ENCODE measurements at regions not wholly inside any gene's neighbourhood (a gene's known extent, or its start where the extent isn't known, plus 50 kb on each side); places are given as distances from the start of the nearest gene placed in this dataset.
"Not testable (repeated sequence)": the region's sequence is repeated elsewhere in the genome, so short reads cannot be mapped to it uniquely, and the experiment has no call there.

DNA sequence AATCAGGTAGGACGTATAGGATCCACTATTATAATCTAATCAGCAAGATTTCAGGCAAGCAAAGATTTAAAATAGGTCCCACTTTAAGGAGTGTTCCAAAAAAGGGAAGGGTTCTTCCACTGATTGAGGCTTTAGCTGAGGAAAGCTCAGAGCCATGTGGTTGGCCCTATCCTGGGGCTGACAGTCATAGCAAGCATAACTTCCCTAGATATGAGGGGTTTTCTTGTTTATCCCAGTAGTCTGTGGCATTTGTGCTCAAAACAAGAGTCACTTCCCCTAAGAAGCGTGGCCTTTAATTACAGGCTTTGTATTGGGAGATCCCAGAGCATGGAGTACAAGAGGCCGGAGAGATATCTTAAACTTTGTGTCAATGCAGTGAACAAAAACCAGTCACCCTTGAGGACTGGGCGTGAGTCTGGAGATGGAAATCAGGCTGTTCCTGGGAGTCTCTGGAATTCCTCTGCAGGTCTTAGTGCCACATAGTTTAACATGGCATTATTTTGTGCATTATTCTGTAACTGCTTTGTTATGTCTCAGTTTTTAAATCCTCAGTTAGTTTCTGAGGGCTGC, 136.9 kb upstream of the FBXO11 start:
- no peak for DNase-seq
- intact Hi-C loops (cut with DNase I) = no loop called here

DNA sequence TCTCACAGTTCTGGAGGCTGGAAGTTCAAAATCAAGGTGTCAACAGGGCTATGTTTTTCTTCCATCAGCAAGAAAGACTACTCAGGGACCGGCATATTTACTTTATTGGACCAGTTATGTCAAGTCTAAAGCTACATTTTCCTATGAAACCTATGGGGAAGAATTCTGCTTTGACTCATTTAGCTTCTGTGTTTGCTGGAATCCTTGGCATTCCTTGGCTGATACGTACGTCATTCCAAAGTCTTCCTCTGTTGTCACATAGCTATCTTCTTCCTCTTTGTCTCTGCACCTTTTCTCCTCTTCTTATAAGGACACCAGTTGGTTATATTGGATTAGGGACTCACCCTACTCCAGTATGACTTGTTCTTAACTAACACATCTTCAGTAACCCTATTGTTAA, 137.4 kb upstream of the FBXO11 start:
- intact Hi-C loops (cut with DNase I) = no loop called here
- no peak for DNase-seq

DNA sequence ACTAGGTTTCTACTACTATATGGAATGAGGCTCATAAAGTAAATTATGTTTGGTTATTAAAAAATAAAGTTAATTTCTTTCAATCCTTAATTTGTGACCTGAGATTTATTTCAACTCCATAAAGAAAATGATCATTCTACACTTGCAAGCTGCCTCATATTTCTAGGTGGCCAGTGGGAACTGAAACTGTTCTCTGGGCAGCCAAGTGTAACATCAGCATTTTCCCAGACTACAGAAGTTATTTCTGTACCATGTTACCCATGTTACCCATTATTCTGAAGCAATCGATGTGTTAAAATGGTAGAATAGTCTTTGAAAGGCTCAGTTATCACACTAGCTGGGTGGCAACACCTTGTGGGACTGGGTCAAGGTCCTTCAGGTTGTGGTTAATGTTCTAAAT, 139.3 kb upstream of the FBXO11 start:
- intact Hi-C loops (cut with DNase I) = no loop called here
- DNase-seq = no peak

DNA sequence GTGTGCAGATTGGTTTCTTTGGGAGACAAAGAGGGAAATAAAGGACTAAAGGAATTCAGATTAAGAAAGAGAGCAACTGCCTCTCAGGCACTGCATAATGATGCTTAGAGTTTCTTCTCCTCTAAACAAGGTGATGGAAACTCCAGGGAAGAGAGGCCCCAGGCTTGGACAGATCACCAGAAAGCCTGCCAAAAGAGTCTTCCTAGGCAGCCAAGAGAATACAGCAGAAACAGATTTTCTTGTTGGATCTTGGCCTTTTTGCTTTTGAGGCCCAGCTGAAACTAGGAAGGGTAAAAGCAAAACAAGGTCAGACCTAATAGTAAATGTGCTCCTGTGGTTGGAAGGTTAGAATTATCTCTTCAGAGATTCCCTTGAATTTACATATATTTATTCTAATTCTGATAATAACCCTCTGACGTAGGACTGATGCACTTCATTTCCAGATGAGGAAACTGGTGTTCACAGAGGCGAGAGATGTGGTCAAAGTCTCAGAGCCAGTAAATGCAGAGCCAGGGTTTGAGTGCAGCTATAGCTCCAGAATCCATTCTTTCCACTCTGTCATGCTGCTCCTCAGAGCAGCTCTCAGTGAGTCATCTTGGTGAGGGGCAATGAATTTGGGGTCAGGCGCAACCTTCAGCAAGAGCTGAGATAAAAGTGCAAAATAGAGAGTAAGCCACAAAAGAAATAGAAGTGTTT, 142.3 kb upstream of the FBXO11 start:
- intact Hi-C loops (cut with DNase I) = no loop called here
- DNase-seq = no peak

DNA sequence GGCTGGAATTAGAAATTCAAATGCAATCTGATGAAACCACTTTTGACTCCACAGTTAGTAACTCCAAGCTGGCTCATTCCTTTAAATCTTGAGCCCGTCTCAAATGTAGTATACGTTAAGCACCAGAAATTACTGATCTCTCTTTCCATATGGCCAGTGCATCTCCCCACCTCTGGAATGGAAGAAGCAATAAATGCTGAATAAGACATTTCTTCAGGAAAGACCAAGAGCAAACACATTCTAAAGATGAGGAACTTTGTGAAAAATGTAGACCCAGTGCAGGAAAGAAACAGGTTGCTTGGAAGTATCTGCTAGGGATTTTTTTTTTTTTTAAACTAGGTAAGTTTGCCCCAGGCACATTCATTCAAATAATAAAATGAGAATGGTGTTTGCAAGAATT, 143.1 kb upstream of the FBXO11 start:
- intact Hi-C loops (cut with DNase I) = no loop called here
- no peak for DNase-seq

DNA sequence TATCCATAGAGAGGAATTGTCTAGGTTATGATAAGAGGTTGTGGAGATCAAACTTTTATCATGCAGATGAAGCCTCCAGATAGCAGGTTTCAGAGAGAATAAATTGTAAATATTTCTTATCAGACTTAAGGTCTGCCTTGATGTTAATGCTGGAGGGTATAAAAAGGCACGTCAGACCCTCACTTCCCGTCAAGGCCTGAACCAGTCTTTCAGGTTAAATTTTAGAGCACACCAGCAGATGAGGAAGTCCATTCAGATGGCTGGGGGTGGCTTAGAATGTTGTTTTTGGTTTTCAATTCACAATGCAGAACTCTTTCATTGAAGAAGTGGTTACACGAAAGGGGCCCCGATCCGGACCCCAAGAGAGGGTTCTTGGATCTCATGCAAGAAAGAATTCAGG, 144.4 kb upstream of the FBXO11 start:
- no peak for DNase-seq
- intact Hi-C loops (cut with DNase I) = no loop called here

DNA sequence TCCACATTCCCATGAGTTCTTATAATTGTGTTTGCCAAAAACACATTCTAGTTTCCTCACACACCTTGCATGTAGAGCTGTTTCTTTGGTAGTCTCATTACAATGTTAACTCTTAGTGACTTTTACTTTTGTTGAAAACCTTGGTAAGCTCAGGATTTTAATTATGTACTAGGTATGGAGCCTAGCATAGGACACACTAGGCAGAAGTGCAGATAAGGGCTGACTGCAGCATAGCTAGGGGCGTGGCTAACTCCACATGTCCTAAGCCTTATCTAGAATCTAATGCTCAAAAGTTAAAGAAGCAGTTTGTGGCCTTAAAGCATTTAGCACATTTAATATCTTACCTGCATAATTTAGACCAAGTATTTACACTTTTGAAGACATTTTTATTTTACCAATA, 153.7 kb upstream of the FBXO11 start:
- intact Hi-C loops (cut with DNase I) = no loop called here
- DNase-seq = no peak

DNA sequence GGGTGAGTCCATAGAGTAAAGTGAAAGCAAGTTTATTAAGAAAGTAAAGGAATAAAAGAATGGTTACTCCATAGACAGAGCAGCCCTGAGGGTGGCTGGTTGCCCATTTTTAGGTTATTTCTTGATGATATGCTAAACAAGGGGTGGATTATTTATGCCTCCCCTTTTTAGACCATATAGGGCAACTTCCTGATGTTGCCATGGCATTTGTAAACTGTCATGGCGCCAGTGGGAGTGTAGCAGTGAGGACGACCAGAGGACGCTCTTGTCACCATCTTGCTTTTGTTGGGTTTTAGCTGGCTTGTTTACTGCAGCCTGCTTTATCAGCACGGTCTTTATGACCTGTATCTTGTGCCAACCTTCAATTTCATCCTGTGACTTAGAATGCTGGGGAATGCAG, 155.4 kb upstream of the FBXO11 start:
- intact Hi-C loops (cut with DNase I) = not testable (repeated sequence)

DNA sequence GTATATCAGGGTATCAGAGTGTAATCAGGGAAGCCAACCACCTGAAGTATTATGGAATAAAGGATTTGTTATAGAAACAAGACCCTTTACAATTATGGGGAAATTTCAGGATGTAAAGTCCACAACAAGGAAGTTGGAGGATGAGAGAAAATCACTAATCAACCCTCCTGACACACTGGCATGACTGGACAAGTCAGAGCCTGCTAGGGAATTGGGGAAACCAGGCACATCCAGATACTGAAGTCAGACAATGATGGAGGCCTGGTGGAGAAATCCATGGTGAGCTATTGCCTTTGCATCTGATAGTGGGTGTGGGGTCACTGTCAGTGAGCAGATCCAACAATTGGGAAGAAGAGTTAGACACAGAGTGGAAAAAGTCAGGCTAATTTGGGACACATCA, 158.8 kb upstream of the FBXO11 start:
- intact Hi-C loops (cut with DNase I) = no loop called here

More for the DNA sequence above, 155.4 kb upstream of the FBXO11 start:
- DNase-seq = not testable (repeated sequence)

DNA sequence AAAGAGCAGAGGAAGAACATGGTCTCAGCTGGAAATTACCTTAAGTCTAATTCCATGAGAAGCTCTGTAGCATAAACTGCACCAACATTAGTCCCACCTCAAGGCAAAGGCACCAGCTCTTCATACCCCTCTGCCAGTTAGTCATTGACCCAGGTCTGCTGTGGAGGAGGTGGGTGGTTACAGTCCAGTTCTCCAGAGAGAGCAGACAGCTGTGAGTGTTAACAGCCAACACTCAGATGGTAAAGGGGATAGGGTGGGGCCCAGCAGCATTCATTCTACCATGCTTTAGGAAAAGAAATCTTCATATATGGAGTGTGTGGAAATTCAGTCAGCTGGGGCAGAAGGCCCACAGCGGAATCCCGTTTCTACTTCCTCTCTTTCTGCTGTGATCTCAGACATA, 159.7 kb upstream of the FBXO11 start:
- DNase-seq = no peak
- intact Hi-C loops (cut with DNase I) = no loop called here

More for the DNA sequence above, 158.8 kb upstream of the FBXO11 start:
- DNase-seq = no peak

DNA sequence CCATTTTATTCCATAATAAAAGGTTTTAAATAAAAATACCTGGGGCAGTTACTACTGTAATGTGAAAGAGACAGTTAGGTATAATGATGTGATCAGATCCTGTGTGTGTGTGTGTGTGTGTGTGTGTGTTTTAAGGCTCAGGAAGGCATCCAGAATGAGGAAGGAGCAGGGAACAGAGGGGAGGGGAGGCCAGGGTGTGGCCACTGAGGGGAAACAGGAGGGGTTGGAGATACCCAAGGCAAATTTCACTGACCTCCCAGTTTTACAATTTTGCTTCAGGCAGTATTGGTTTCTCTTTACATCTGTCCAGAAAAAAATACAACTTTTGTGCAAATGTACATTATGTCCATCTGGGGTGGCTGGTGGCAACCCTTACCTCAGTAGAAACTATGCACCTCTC, 163.5 kb upstream of the FBXO11 start:
- intact Hi-C loops (cut with DNase I) = no loop called here
- no peak for DNase-seq

DNA sequence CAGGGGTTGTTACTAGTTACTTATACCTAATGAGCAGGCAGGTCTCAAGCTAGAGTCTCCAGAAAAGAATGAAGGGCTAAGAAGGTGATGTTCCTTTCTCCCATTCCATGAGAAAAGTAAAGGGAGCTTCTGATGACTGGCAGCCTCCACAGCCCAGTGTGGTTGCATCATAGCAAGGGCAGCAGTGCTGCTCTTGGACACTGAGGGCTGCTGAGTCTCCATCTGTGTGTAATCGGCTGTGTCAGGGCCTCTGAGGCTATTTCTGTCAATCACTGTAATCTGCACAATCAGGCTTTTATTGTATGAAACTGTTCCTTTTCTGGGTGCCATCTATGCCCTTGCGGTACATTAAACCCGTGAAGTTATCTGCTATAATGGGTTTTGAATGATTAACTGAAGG, 164.1 kb upstream of the FBXO11 start:
- DNase-seq = peak in 2 of 10 donors; percentile 17 to 80
- intact Hi-C loops (cut with DNase I) = no loop called here

DNA sequence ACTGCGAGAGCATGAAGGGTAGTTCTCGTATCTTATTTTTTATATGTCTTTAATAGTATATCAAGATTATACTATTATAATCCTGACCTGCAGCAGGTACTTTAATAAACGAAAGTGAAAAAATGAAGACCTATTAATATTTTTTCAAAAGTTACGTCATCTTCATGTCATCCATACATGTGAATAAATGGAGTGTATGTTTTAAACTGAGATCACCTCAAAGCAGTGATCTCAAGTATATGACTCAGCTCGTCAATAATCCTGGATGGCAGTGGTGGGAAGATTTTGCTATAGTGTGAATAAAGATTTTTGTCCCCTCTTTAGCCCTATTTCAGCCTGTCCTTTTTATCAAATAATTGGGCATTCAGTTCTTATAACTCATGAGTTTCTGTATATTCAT, 166.3 kb upstream of the FBXO11 start:
- DNase-seq = no peak
- intact Hi-C loops (cut with DNase I) = no loop called here

DNA sequence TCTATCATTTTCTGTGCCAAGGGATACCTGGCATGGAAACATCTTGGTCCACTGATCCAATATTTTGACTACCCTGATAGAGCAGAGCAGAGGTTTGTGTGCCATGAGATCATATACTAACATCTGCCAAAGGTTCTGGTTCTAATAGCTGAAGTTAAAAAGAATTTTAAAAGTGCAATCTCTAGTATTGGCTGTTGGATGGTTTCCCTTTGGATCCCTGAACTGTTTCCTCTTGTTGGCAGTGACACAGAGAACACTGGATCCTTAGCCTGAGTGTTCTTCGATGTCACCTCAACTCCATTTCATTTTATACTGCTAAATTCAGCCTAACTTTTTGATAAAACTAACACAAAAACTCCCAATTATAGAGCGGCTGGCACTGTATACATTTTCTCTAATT, 169.3 kb upstream of the FBXO11 start:
- no peak for DNase-seq
- intact Hi-C loops (cut with DNase I) = no loop called here

DNA sequence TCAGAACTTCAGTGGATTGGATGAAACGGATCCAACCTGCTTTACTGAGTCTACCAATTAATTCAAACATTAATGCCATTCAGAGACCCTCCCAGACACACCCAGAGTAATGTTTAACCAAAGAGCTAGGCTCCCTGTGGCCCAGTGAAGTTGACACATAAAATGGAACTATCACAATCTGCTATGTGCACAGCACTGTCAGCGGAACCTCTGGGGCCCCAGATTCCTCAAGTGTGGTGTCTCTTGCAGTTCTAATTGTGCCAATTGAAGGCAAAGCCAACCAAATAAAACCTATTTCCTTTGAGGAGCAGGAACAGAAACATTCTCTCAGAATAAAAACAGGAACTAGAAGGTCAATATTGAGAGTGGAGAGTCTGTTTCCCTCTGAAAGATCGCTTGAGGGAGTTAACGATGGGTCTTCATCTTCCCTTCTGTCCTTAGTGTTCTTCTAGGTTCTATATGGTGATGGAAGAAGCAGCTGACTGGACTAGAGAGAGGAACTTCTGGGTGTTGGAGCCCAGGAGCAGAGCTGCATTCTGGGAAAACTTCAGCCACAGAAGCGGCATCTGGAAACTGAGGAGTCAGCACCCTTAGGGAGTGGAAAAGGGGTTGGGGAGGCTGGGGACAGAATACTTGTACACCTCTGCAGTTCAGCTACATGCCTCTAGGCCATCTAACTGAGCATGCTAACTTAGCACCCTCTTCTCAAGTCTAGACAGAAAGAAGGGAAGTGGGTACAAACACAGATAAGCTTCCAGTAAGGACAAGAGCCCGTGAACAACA, 174.4 kb upstream of the FBXO11 start:
- intact Hi-C loops (cut with DNase I) = no loop called here
- DNase-seq = peak in 1 of 10 donors; percentile 71

DNA sequence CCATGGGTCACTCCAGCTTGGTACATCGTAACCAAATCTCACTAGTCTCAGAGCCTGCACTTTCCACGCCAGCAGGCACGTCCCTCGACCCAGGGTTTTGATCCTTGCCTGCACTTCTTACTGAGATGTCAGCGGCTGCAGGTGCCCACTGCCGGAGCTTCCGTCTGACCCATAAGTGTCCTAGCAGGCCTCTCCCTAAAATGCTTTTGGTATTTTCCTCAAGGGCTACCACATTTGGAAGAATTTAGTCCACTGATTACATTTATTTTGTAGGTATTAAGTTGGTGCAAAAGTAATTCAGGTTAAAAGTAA, 175.0 kb upstream of the FBXO11 start:
- intact Hi-C loops (cut with DNase I) = no loop called here
- peak in 1 of 10 donors; percentile 65 for DNase-seq

DNA sequence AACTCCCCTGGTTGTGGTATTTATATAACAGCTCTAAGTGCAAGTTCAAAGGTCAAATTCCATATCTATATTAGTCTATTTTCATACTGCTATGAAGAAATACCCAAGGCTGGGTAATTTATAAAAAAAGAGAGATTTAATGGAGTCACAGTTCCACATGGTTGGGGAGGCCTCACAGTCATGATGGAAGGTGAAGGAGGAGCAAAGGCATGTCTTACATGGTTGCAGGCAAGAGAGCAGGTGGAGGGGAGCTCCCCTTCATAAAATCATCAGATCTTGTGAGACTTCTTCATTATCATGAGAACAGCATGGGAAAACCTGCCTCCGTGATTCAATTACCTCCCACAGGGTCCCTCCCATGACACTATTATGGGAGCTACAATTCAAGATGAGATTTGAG, 179.6 kb upstream of the FBXO11 start:
- DNase-seq = no peak
- intact Hi-C loops (cut with DNase I) = no loop called here

DNA sequence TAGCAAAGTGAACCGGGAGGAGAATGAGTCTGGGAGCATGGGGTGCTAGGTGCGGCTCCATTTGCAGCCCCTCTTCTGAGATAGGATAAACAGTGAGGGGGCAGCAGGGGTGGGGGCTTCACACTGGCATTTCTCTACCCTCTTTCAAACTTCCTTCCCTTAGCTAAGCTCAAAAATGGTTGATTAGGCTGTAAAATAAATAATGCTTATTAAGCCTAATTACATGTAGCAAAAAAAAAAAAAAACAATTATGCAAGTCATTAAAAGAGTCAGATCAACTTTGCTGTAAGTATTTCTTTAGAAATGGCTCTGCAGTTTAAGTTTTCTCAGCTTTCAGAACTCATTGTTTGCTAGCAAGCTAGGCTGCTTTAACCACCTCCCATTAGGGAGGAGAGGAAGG, 182.7 kb upstream of the FBXO11 start:
- no peak for DNase-seq
- intact Hi-C loops (cut with DNase I) = no loop called here

DNA sequence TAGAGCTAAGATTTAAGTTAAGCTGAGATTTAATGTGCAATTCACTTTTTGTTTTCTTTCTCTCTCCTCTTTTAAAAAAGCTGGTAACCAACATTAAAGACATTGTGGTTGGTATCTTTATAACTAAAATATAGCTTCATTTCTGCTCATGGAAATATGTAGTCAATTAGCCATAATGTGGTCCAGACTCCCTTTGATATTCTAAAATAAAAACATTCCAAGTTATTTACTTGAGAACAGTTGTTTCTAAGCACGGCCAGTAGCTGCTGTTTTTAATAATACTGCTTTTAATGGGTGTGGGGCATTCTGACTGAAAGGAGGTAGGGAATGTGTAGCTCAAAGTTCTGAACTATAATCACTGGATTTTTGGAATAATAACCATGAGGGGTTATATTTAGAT, 183.3 kb upstream of the FBXO11 start:
- no peak for DNase-seq
- intact Hi-C loops (cut with DNase I) = no loop called here

DNA sequence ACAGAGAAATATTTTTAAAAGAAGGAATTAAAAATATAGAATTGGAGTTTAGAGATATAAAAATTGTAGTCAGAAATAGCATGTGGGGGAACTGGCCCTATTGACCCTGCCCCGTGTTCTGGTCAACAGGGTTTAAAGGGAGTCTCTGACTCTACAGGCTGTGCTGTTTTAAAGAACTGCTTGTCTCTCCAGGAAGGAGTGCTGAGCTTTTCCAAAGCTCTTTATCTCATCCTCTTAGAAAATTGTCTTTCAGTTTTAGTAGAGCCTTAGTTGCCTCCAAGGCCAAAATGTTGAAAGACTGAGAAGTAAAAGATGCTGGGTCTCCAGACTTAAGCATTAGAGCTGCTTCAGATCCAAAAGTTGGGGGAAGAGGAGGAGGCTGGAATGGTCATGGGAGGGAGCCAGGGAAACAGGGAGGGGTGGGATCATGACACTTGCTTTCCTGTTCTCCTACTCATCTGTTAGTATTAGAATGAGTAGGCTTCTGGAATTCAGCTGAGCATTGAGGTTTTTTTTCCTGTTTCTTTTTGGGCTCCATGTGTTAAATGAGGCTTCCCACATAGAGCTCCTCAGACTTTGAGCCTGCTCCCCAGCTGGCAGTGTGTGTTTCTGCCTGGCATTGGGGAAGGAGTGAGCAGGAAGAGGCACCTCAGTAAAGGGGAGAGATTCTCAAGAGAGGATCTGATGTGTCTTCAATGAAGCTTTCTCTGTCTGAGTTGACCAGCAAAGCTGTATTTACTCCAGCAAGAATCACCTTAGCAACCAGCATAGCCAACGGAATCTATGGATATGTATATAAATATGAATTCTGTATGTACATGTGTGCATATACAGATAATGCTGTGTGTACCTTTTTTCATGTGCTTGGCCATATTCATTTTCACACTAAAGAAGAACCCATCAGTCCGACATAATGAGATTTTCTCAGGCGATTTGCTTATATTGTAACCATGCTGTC, 186.8 kb upstream of the FBXO11 start:
- DNase-seq = no peak
- intact Hi-C loops (cut with DNase I) = no loop called here

DNA sequence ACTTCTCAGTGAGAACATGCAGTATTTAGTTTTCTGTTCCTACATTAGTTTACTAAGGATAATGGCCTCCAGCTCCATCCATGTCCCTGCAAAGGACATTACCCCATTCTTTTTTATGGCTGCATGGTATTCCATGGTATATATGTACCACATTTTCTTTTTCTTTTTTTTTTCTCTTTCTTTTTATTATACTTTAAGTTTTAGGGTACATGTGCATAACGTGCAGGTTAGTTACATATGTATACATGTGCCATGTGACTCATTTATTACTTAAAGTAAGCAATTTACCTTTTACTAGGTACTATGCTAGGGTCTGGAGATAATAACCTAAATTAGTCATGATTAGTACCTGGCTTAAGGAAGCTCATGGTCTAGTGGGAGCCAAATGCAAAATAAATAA, 190.5 kb upstream of the FBXO11 start:
- DNase-seq; intact Hi-C loops (cut with DNase I): not testable (repeated sequence)

Measured in posterior cingulate gyrus (tissue), 11 donors.